Rectal smooth muscle tissue (tissue), 1 donor: ENCODE measurements at regions not wholly inside any gene's neighbourhood (a gene's known extent, or its start where the extent isn't known, plus 50 kb on each side); places are given as distances from the start of the nearest gene placed in this dataset.

Experiments used
- H3K27ac ChIP-seq: one replicate; pipeline ENCODE4 v1.7.0; 2013; ENCODE audit warnings: low read depth, low read length, inconsistent platforms
- H3K27me3 ChIP-seq: one replicate; pipeline ENCODE4 v1.7.0; 2013; ENCODE audit warnings: low read length; ENCODE audit not compliant: control insufficient read depth, insufficient read depth
- H3K36me3 ChIP-seq: one replicate; pipeline ENCODE4 v1.7.0; 2013; ENCODE audit warnings: low read length; ENCODE audit not compliant: control insufficient read depth, insufficient read depth
- H3K4me1 ChIP-seq: one replicate; pipeline ENCODE4 v1.7.0; 2013; ENCODE audit warnings: low read length; ENCODE audit not compliant: control insufficient read depth, insufficient read depth
- H3K4me3 ChIP-seq: one replicate; pipeline ENCODE4 v1.7.0; 2013; ENCODE audit warnings: low read length
- H3K9ac ChIP-seq: one replicate; pipeline ENCODE4 v1.7.0; 2013; ENCODE audit warnings: low read length

DNA sequence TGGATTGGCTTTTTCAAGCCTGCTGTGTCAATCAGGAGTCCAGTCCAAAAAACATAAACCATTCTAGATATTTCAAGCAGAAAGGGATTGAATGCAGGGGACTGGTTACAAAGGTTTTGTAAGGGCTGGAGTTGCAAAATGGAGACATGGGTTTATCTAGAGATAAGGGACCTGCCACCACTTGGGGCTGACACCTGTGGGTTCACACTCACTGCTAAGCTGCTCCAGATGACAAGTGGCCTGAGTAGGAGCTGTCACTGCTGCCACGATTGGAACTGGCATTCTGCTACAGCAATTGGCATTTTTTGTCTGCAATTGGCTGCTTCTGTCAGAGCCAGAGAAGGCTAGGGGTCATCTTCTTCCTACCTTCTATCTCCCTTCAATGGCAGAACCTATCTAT is 66.3 kb upstream of the ZFR start:
- Histone ChIP-seq H3K4me1 (peaks cover 9% of the 10 kb centered on the region), H3K9ac (no peak overlapping the region)

GRCh38 chr5:32508806-32509805 is 64.6 kb upstream of the ZFR start:
- Histone ChIP-seq H3K27ac (no peak overlapping the region), H3K36me3 (no peaks in the 10 kb centered on the region), H3K4me1 (peaks cover 20% of the 10 kb centered on the region), H3K9ac (no peak overlapping the region), H3K4me3 (no peak overlapping the region), H3K27me3 (no peaks in the 10 kb centered on the region)

More for the DNA sequence above, 66.3 kb upstream of the ZFR start:
- Histone ChIP-seq H3K4me3 (no peak overlapping the region), H3K36me3 (no peaks in the 10 kb centered on the region), H3K27me3 (no peaks in the 10 kb centered on the region), H3K27ac (no peak overlapping the region)

- Histone ChIP-seq H3K27ac (no peak overlapping the region), H3K9ac (no peak overlapping the region)
These were observed 63.3 kb upstream of the ZFR start for GRCh38 chr5:32507738-32508434.

GRCh38 chr5:32506799-32507198 is 62.3 kb upstream of the ZFR start:
- Histone ChIP-seq H3K4me1 (peaks cover 21% of the 10 kb centered on the region), H3K4me3 (no peak overlapping the region), H3K36me3 (no peaks in the 10 kb centered on the region), H3K27ac (peak overlapping the region; percentile 41), H3K27me3 (no peaks in the 10 kb centered on the region), H3K9ac (no peak overlapping the region)

More at GRCh38 chr5:32507738-32508434, 63.3 kb upstream of the ZFR start:
- H3K4me1 ChIP-seq, result peaks cover 21% of the 10 kb centered on the region
- H3K27me3 ChIP-seq, result no peaks in the 10 kb centered on the region
- H3K4me3 ChIP-seq, result no peak overlapping the region
- H3K36me3 ChIP-seq, result no peaks in the 10 kb centered on the region

DNA sequence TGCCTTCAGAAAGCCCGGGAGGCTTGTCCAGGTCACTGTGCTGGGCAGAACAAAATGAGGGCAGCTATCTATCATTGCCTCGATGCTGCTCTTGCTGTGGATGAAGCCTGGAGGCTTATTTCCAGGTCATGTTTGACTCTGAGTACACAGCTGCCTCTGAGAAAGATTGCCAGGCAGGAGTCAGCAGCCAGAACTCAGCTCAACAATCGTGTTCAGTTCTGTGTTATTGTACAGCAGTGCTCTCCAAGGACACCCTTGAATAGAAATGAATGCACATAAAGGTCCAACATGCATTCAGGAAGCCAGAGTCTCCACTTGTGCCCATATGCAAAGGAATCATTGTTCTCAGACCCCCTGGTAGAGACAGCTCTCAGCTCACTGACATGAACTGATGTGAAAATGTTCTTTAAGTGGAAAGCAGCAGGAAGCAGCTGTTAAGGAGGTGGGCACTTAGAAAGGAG is 61.7 kb upstream of the ZFR start:
- Histone ChIP-seq H3K4me3 (no peak overlapping the region), H3K9ac (no peak overlapping the region), H3K36me3 (no peaks in the 10 kb centered on the region), H3K27me3 (no peaks in the 10 kb centered on the region), H3K27ac (peak overlapping the region; percentile 41), H3K4me1 (peaks cover 21% of the 10 kb centered on the region)

DNA sequence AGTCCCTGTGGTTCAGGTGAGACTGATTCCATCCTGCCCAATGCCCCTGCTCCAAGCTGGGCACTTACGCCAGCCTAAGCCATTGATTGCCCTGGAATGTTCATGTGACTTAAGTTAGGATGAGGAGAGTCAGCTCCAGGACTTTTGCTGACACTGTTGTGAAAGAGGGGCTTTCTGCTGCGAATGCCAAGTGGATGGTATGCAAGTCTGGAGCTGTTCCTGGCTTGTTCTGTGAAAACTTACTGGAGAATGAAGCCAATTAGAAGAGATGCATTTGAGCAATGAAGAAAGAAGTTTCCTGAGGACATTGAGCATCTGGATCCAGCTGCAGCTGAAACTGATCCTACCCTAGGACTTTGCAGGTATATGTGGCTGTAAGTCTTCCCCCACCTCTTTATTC is 61.2 kb upstream of the ZFR start:
- H3K27ac ChIP-seq, result peak overlapping the region; percentile 41
- peaks cover 21% of the 10 kb centered on the region for H3K4me1 ChIP-seq
- H3K4me3 ChIP-seq, result peak overlapping the region; percentile 11
- H3K36me3 ChIP-seq, result no peaks in the 10 kb centered on the region
- H3K27me3 ChIP-seq, result no peaks in the 10 kb centered on the region
- no peak overlapping the region for H3K9ac ChIP-seq

- Histone ChIP-seq H3K9ac (no peak overlapping the region), H3K4me3 (peak overlapping the region; percentile 11), H3K36me3 (no peaks in the 10 kb centered on the region), H3K27me3 (no peaks in the 10 kb centered on the region), H3K27ac (peak overlapping the region; percentile 41), H3K4me1 (peaks cover 21% of the 10 kb centered on the region)
These were observed 60.6 kb upstream of the ZFR start for GRCh38 chr5:32504989-32505596.

GRCh38 chr5:32504329-32504988 is 59.9 kb upstream of the ZFR start:
- peaks cover 21% of the 10 kb centered on the region for H3K4me1 ChIP-seq
- no peaks in the 10 kb centered on the region for H3K27me3 ChIP-seq
- H3K36me3 ChIP-seq, result no peaks in the 10 kb centered on the region
- peak overlapping the region; percentile 41 for H3K27ac ChIP-seq
- no peak overlapping the region for H3K9ac ChIP-seq
- no peak overlapping the region for H3K4me3 ChIP-seq

DNA sequence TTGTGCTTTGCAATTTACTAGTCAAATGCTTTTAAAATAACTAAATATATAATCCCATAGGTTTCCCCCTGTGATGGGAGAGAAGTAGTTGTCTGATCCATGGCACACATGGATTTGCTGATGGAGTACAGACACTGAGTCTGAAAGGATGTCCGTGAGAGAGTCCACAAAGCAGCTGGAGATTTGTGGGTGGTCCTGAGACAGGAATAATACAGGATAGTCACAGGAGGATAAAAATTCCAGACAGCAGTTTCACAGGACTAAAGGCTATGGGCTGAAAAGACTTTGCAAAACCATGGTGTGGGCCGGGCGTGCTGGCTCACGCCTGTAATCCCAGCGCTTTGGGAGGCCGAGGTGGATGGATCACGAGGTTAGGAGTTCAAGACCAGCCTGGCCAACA is 58.7 kb upstream of the ZFR start:
- Histone ChIP-seq H3K36me3 (no peaks in the 10 kb centered on the region), H3K9ac (no peak overlapping the region), H3K27me3 (no peaks in the 10 kb centered on the region), H3K4me1 (peaks cover 21% of the 10 kb centered on the region), H3K27ac (no peak overlapping the region), H3K4me3 (no peak overlapping the region)

DNA sequence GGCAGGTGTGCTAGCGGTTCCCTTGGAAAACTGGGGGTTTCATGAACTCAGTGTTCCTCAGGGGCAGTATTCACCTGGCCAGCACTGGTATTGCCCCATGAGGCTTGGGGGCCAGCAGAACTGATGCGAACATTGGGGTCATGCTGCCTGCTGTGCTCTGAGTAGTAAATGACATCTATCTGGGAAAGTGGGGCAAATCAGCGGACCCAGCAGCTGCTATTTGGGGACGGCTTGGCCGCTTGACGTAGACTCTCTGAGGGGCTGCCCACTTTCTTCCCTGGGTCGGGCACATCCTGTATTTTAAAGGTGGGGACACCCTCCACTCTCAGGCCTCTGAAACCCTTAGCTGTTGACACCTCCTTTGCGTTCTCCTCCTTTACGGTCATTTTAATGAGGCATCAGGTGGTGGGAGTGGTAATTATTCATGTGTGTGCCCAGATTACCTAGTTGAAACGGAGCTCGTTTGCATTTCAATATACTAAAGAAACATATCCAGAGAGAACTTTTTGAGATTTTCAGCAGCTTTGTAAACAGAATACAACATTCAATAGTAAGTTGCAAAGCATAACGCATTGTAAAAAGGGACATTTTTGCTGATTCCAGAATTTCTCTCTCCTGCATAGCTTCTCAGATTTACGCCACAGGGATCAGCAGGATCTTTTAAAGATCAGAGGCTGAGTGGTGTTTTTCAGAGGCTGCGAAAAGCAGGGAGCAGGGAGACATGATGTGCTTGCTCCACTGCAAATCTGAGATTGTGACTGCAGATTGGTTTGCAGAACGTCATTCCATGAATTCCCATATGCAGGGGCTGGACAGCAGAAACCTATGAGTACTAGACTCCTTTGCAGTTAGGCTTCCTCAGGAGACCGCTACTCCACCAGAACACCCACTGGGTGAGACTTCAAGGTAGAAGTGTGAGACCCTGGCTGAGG is 56.8 kb upstream of the ZFR start:
- H3K9ac ChIP-seq, result no peak overlapping the region
- no peak overlapping the region for H3K27ac ChIP-seq
- H3K27me3 ChIP-seq, result no peaks in the 10 kb centered on the region

DNA sequence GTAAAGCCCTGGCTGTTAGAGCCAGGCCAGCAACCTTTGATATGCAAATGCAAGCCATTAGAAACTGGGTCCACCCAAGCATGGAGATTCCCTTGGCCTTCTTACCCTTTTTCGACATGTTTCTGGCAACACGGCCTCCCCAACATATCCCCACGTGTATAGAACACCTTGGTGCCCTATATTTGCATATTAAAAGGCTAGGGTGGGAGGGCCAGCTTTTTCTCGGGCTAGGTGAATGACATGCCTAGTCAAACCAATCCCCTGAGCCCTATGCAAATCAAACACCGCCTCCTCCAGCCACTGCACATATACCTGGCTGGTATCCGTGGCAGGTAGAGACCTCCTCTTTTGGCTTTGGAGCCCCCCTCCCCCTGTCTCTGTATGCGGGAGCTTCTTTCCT is 55.6 kb upstream of the ZFR start:
- Histone ChIP-seq H3K36me3 (no peaks in the 10 kb centered on the region), H3K27me3 (no peaks in the 10 kb centered on the region), H3K27ac (no peak overlapping the region), H3K4me1 (peaks cover 7% of the 10 kb centered on the region), H3K4me3 (no peak overlapping the region), H3K9ac (no peak overlapping the region)

More for the DNA sequence above, 56.8 kb upstream of the ZFR start:
- no peak overlapping the region for H3K4me3 ChIP-seq
- no peaks in the 10 kb centered on the region for H3K36me3 ChIP-seq
- H3K4me1 ChIP-seq, result peaks cover 15% of the 10 kb centered on the region
